Heart left ventricle (tissue), 16 donors: ENCODE measurements at regions not wholly inside any gene's neighbourhood (a gene's known extent, or its start where the extent isn't known, plus 50 kb on each side); places are given as distances from the start of the nearest gene placed in this dataset.
"Not testable (repeated sequence)": the region's sequence is repeated elsewhere in the genome, so short reads cannot be mapped to it uniquely, and the experiment has no call there.

Experiments
- ATAC-seq, 4 donors: fragments of 200-7000 bp; cut with Tn5 transposase; one replicate each; pipeline ENCODE4 v1.9.1; 2020 to 2022; ENCODE audit warnings: moderate library complexity in 4 of 4, mild to moderate bottlenecking in 3 of 4, moderate number of reproducible peaks in 1 of 4
- DNase-seq, 5 donors: peaks; one replicate each; pipeline ENCODE4 v3.0.0-alpha.2; 2020
- H3K27ac ChIP-seq, 12 donors: fragments of 200-600 bp; sonication (generic) in 4 of 12; one replicate each; pipeline versions ENCODE4 v1.5.0 to v1.8.0; 2016 to 2022; ENCODE audit warnings: mild to moderate bottlenecking in 2 of 12
- H3K27me3 ChIP-seq, 9 donors: fragments of 200-600 bp; sonication (generic) in 2 of 9; one replicate each; pipeline versions ENCODE4 v1.5.1 to v1.8.0; 2016 to 2022; ENCODE audit warnings: mild to moderate bottlenecking in 3 of 9
- H3K36me3 ChIP-seq, 9 donors: fragments of 200-600 bp; sonication (generic) in 2 of 9; one replicate each; pipeline versions ENCODE4 v1.5.0 to v1.8.0; 2018 to 2022; ENCODE audit warnings: mild to moderate bottlenecking in 2 of 9
- H3K4me1 ChIP-seq, 12 donors: fragments of 200-600 bp; sonication (generic) in 4 of 12; one replicate each; pipeline versions ENCODE4 v1.5.0 to v1.8.0; 2016 to 2022; ENCODE audit warnings: mild to moderate bottlenecking in 3 of 12
- H3K4me3 ChIP-seq, 12 donors: fragments of 200-600 bp; sonication (generic) in 4 of 12; one replicate each; pipeline versions ENCODE4 v1.5.0 to v1.8.0; 2017 to 2022; ENCODE audit warnings: mild to moderate bottlenecking in 9 of 12, moderate library complexity in 4 of 12
- H3K9me3 ChIP-seq, 12 donors: fragments of 200-600 bp; sonication (generic) in 4 of 12; one replicate each; pipeline versions ENCODE4 v1.5.0 to v1.8.0; 2016 to 2022; ENCODE audit warnings: mild to moderate bottlenecking in 1 of 12
- CTCF ChIP-seq, 12 donors: fragments of 200-600 bp; sonication (generic) in 4 of 12; IDR thresholded peaks; one replicate each; pipeline versions ENCODE4 v1.5.0 to v1.8.0; 2018 to 2022; ENCODE audit warnings: antibody characterized with exemption in 12 of 12, mild to moderate bottlenecking in 5 of 12
- POLR2A ChIP-seq, 2 donors: fragments of 450-650 bp; IDR thresholded peaks; one replicate each; pipeline ENCODE4 v1.6.1; 2017; ENCODE audit warnings: antibody characterized with exemption in 2 of 2, mild to moderate bottlenecking in 2 of 2, moderate library complexity in 2 of 2
- WGBS, 4 donors: extraction: QIAGEN DNeasy Blood & Tissue Kit in 2 of 4; methylation state at CpG; one replicate each; pipeline versions ENCODE4 v1.1.5 to v1.1.7; 2013 to 2018; 5-methylcytosine and 5-hydroxymethylcytosine counted together
- intact Hi-C, 10 donors: fragments of 100-400 bp; cut with DNase I; formaldehyde crosslinking; loops; one replicate each; pipeline versions ENCODE4 v1.11.1 to v1.14.2; 2022
- donor health status: ischemic (EF 13 %, LVEDD 7.1; RV severe dilation, severe dysfunction).
- donor health status: healthy with polysubstance abuse.
- donor health status: DM: no; HTN: yes; CAD: no.
- donor health status: DM: no; HTN: no; CAD: no.
- donor health status: ischemic (EF 25% LVEDD 6.9; RV normal size, moderate dysfunction).
- donor health status: ischemic (EF 25% LVEDD 5.7; RV mildly dilated, moderate dysfunction).
- donor health status: healthy.
- donor health status: DM: yes; HTN: yes; CAD: no.
- donor health status: ischemic (EF 35%, LVEDD 5.7; RV mildly dilated, moderate dysfunction).
- donor health status: nonischemic (EF 11% LVEDD 7.7; RV severe dilation, severe dysfunction).
- donor health status: DM: yes; HTN: yes; CAD: no.
- donor health status: PGD.
- donor health status: ischemic (EF 29% LVEDD 5.4; RV normal size, mild dysfunction).
- donor health status: nonischemic (EF 23%, LVEDD 6.1; RV moderate dilation, normal function).

- Histone ChIP-seq H3K4me3 (no peak overlapping the region), H3K27ac (no peak overlapping the region), H3K9me3 (no peaks in the 10 kb centered on the region), H3K27me3 (no peaks in the 10 kb centered on the region), H3K4me1 (no peaks in the 10 kb centered on the region), H3K36me3 (no peaks in the 10 kb centered on the region)
- WGBS, 4 donors, result 64 to 74% (median 66%) methylated on average over 5 of the region's 5 CpGs
- TF ChIP-seq POLR2A (IDR thresholded peaks at IDR 0.05), result no peak
- TF ChIP-seq CTCF (IDR thresholded peaks at IDR 0.05), result no peak
- no peak for DNase-seq
- ATAC-seq, result no peak
- intact Hi-C loops, result no loop called here
Measured at GRCh38 chr12:31794745-31795144, 65.9 kb upstream of the AMN1 start.

GRCh38 chr12:31791265-31791664 lies 62.4 kb upstream of the AMN1 start:
- intact Hi-C loops, H3K9me3 ChIP-seq, H3K36me3 ChIP-seq, H3K27ac ChIP-seq, ATAC-seq, DNase-seq, H3K4me3 ChIP-seq, H3K27me3 ChIP-seq, H3K4me1 ChIP-seq: not testable (repeated sequence)
- WGBS, 4 donors, result 93 to 97% (median 95%) methylated on average over 3 of the region's 3 CpGs

GRCh38 chr12:31790759-31791158 lies 61.9 kb upstream of the AMN1 start:
- Histone ChIP-seq H3K4me1 (peaks cover 0 to 4% (median 0%) of the 10 kb centered on the region in 12 donors), H3K4me3 (no peak overlapping the region), H3K27me3 (no peaks in the 10 kb centered on the region), H3K9me3 (no peaks in the 10 kb centered on the region), H3K36me3 (no peaks in the 10 kb centered on the region), H3K27ac (no peak overlapping the region)
- TF ChIP-seq POLR2A (IDR thresholded peaks at IDR 0.05) (no peak), CTCF (IDR thresholded peaks at IDR 0.05) (no peak)
- no peak for DNase-seq
- intact Hi-C loops, result no loop called here
- WGBS, 4 donors, result 0 to 55% (median 21%) methylated on average over 1 of the region's 1 CpG
- no peak for ATAC-seq

- DNase-seq (no peak), ATAC-seq (no peak)
- TF ChIP-seq POLR2A (IDR thresholded peaks at IDR 0.05) (no peak), CTCF (IDR thresholded peaks at IDR 0.05) (no peak)
- WGBS, 4 donors, result 73 to 82% (median 79%) methylated on average over 2 of the region's 2 CpGs
- intact Hi-C loops, result no loop called here
- no peaks in the 10 kb centered on the region for H3K36me3 ChIP-seq
- peaks cover 0 to 11% (median 0%) of the 10 kb centered on the region in 12 donors for H3K9me3 ChIP-seq
- H3K27ac ChIP-seq, result no peak overlapping the region
- no peak overlapping the region for H3K4me3 ChIP-seq
- H3K4me1 ChIP-seq, result peaks cover 0 to 4% (median 0%) of the 10 kb centered on the region in 12 donors
- H3K27me3 ChIP-seq, result no peaks in the 10 kb centered on the region
Measured at GRCh38 chr12:31785318-31785717, 56.5 kb upstream of the AMN1 start.

- ATAC-seq (no peak), DNase-seq (no peak)
- Histone ChIP-seq H3K27me3 (no peaks in the 10 kb centered on the region), H3K27ac (peak overlapping the region in 1 of 12 donors; percentile 70), H3K36me3 (no peaks in the 10 kb centered on the region), H3K4me1 (peaks cover 0 to 4% (median 0%) of the 10 kb centered on the region in 12 donors), H3K9me3 (peaks cover 0 to 11% (median 0%) of the 10 kb centered on the region in 12 donors), H3K4me3 (no peak overlapping the region)
- intact Hi-C loops, result no loop called here
- 63 to 76% (median 69%) methylated on average over 3 of the region's 3 CpGs for WGBS, 4 donors
- TF ChIP-seq POLR2A (IDR thresholded peaks at IDR 0.05) (no peak), CTCF (IDR thresholded peaks at IDR 0.05) (no peak)
Measured at GRCh38 chr12:31783996-31784645, 55.3 kb upstream of the AMN1 start.
